ENCODE measurements at regions not wholly inside any gene's neighbourhood (a gene's known extent, or its start where the extent isn't known, plus 50 kb on each side); places are given as distances from the start of the nearest gene placed in this dataset.

- TF ChIP-seq, protein P1, sequence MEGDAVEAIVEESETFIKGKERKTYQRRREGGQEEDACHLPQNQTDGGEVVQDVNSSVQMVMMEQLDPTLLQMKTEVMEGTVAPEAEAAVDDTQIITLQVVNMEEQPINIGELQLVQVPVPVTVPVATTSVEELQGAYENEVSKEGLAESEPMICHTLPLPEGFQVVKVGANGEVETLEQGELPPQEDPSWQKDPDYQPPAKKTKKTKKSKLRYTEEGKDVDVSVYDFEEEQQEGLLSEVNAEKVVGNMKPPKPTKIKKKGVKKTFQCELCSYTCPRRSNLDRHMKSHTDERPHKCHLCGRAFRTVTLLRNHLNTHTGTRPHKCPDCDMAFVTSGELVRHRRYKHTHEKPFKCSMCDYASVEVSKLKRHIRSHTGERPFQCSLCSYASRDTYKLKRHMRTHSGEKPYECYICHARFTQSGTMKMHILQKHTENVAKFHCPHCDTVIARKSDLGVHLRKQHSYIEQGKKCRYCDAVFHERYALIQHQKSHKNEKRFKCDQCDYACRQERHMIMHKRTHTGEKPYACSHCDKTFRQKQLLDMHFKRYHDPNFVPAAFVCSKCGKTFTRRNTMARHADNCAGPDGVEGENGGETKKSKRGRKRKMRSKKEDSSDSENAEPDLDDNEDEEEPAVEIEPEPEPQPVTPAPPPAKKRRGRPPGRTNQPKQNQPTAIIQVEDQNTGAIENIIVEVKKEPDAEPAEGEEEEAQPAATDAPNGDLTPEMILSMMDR (IDR thresholded peaks at IDR 0.05) = no peak
- no peak for TF ChIP-seq POLR2AphosphoS5 (IDR thresholded peaks at IDR 0.05)
These were observed 81.5 kb upstream of the DPYD start for GRCh38 chr1:98002288-98002687.
